Trophoblast cell (in vitro differentiated cells and primary cell): ENCODE measurements at regions not wholly inside any gene's neighbourhood (a gene's known extent, or its start where the extent isn't known, plus 50 kb on each side); places are given as distances from the start of the nearest gene placed in this dataset.
"Not testable (repeated sequence)": the region's sequence is repeated elsewhere in the genome, so short reads cannot be mapped to it uniquely, and the experiment has no call there.

Source experiments
- DNase-seq, 2 donors: peaks; one replicate each; pipeline ENCODE4 v3.0.0-alpha.2; 2016
- H2AFZ ChIP-seq: 2 replicates; pipeline ENCODE4 v1.6.1; 2013; ENCODE audit warnings: low read length, moderate library complexity, mild to moderate bottlenecking; ENCODE audit not compliant: insufficient read depth, poor library complexity
- H2AK5ac ChIP-seq: 2 replicates; pipeline ENCODE4 v1.6.1; 2013; ENCODE audit warnings: mild to moderate bottlenecking, low read length
- H2BK120ac ChIP-seq: 2 replicates; pipeline ENCODE4 v1.6.1; 2013; ENCODE audit warnings: low read length, mild to moderate bottlenecking, moderate library complexity; ENCODE audit not compliant: insufficient read depth, poor library complexity
- H2BK12ac ChIP-seq: 2 replicates; pipeline ENCODE4 v1.6.1; 2013; ENCODE audit warnings: mild to moderate bottlenecking, low read length, moderate library complexity
- H2BK5ac ChIP-seq: 2 replicates; pipeline ENCODE4 v1.6.1; 2013; ENCODE audit warnings: low read length, low read depth, moderate library complexity, mild to moderate bottlenecking; ENCODE audit not compliant: poor library complexity
- H3K14ac ChIP-seq: 2 replicates; pipeline ENCODE4 v1.6.1; 2013; ENCODE audit warnings: mild to moderate bottlenecking, low read length
- H3K18ac ChIP-seq: 2 replicates; pipeline ENCODE4 v1.6.1; 2013; ENCODE audit warnings: mild to moderate bottlenecking, low read length
- H3K23ac ChIP-seq: 2 replicates; pipeline ENCODE4 v1.6.1; 2013; ENCODE audit warnings: low read length
- H3K27ac ChIP-seq: 2 replicates; pipeline ENCODE4 v1.5.1; 2013; ENCODE audit warnings: low read depth, mild to moderate bottlenecking, inconsistent platforms, low read length, moderate library complexity
- H3K27me3 ChIP-seq: 2 replicates; pipeline ENCODE4 v1.6.1; 2013; ENCODE audit warnings: inconsistent platforms, mild to moderate bottlenecking, low read length, moderate library complexity; ENCODE audit not compliant: insufficient read depth
- H3K36me3 ChIP-seq, 2 experiments: 1 replicate in 1 of 2; 2 replicates in 1 of 2; pipeline ENCODE4 v1.6.1; 2013; ENCODE audit warnings: low read length in 2 of 2, mild to moderate bottlenecking in 2 of 2, moderate library complexity in 1 of 2; ENCODE audit not compliant: insufficient read depth in 2 of 2, control insufficient read depth in 1 of 2
- H3K4ac ChIP-seq: 2 replicates; pipeline ENCODE4 v1.6.1; 2013; ENCODE audit warnings: low read depth, mild to moderate bottlenecking, low read length, moderate library complexity
- H3K4me1 ChIP-seq, 2 experiments: 1 replicate in 1 of 2; 2 replicates in 1 of 2; pipeline ENCODE4 v1.6.1; 2013; ENCODE audit warnings: low read length in 2 of 2, mild to moderate bottlenecking in 2 of 2, moderate library complexity in 1 of 2; ENCODE audit not compliant: insufficient read depth in 2 of 2, control insufficient read depth in 1 of 2
- H3K4me2 ChIP-seq: 2 replicates; pipeline ENCODE4 v1.6.1; 2013; ENCODE audit warnings: inconsistent platforms, mild to moderate bottlenecking, low read length, moderate library complexity
- H3K4me3 ChIP-seq: 2 replicates; pipeline ENCODE4 v1.5.1; 2013; ENCODE audit warnings: mild to moderate bottlenecking, low read depth, low read length, inconsistent platforms
- H3K79me1 ChIP-seq: one replicate; pipeline ENCODE4 v1.6.1; 2013; ENCODE audit warnings: low read length
- H3K79me2 ChIP-seq: 2 replicates; pipeline ENCODE4 v1.6.1; 2013; ENCODE audit warnings: low read length, mild to moderate bottlenecking; ENCODE audit not compliant: control insufficient read depth, insufficient read depth, poor library complexity
- H3K9ac ChIP-seq: 2 replicates; pipeline ENCODE4 v1.6.1; 2013; ENCODE audit warnings: mild to moderate bottlenecking, low read length
- H3K9me3 ChIP-seq: 2 replicates; pipeline ENCODE4 v1.6.1; 2013; ENCODE audit warnings: low read depth, mild to moderate bottlenecking, control low read depth, inconsistent platforms, low read length; ENCODE audit not compliant: insufficient read depth
- H4K12ac ChIP-seq: 2 replicates; pipeline ENCODE4 v1.6.1; 2013; ENCODE audit warnings: low read depth, mild to moderate bottlenecking, low read length, moderate library complexity
- H4K8ac ChIP-seq: 2 replicates; pipeline ENCODE4 v1.6.1; 2013; ENCODE audit warnings: low read depth, mild to moderate bottlenecking, low read length, moderate library complexity
- H4K91ac ChIP-seq: one replicate; pipeline ENCODE4 v1.6.1; 2013; ENCODE audit warnings: low read depth, mild to moderate bottlenecking, low read length, moderate library complexity
- WGBS: extraction: QIAGEN DNeasy Blood & Tissue Kit; methylation state at CpG from one replicate; pipeline ENCODE4 v1.1.7; 2013; ENCODE audit warnings: missing lambda C conversion rate; ENCODE audit not compliant: insufficient read length, insufficient coverage; ENCODE audit errors: extremely low coverage; 5-methylcytosine and 5-hydroxymethylcytosine counted together

GRCh38 chr10:34880817-34881216 lies 65.7 kb upstream of the PARD3 start:
- no peaks in the 10 kb centered on the region for H3K36me3 ChIP-seq
- no peak overlapping the region for H3K27ac ChIP-seq
- H3K79me1 ChIP-seq: no peaks in the 10 kb centered on the region
- H3K4me2 ChIP-seq: no peak overlapping the region
- no peaks in the 10 kb centered on the region for H3K27me3 ChIP-seq
- H3K9ac ChIP-seq: no peak overlapping the region
- no peak overlapping the region for H2AK5ac ChIP-seq
- no peak overlapping the region for H2AFZ ChIP-seq
- H3K4me1 ChIP-seq: peaks cover 0 to 2% of the 10 kb centered on the region in 2 experiments
- peak in 1 of 2 donors; percentile 57 for DNase-seq
- no peaks in the 10 kb centered on the region for H3K79me2 ChIP-seq
- H4K8ac ChIP-seq: no peak overlapping the region
- no peak overlapping the region for H2BK5ac ChIP-seq
- no peak overlapping the region for H3K4ac ChIP-seq
- no peak overlapping the region for H3K4me3 ChIP-seq
- no CpG with 5 or more reads among the region's 7 CpGs for WGBS
- no peak overlapping the region for H4K12ac ChIP-seq
- H3K18ac ChIP-seq: no peak overlapping the region
- no peak overlapping the region for H2BK12ac ChIP-seq
- H3K23ac ChIP-seq: no peak overlapping the region
- no peaks in the 10 kb centered on the region for H3K9me3 ChIP-seq
- no peak overlapping the region for H2BK120ac ChIP-seq
- no peak overlapping the region for H3K14ac ChIP-seq
- H4K91ac ChIP-seq: no peak overlapping the region

- not testable (repeated sequence) for H2AFZ ChIP-seq, H3K9ac ChIP-seq, H3K23ac ChIP-seq, H3K9me3 ChIP-seq, H3K14ac ChIP-seq, H3K4me2 ChIP-seq, H3K79me1 ChIP-seq, H3K4me1 ChIP-seq, H2BK5ac ChIP-seq, H3K18ac ChIP-seq, H3K79me2 ChIP-seq, H2BK12ac ChIP-seq, H3K36me3 ChIP-seq, H3K27ac ChIP-seq, H4K91ac ChIP-seq, H3K4ac ChIP-seq, H2AK5ac ChIP-seq, H4K8ac ChIP-seq, H3K4me3 ChIP-seq, H3K27me3 ChIP-seq, H2BK120ac ChIP-seq, H4K12ac ChIP-seq
- peak; percentile 13 to 56 for DNase-seq
- WGBS: no CpG with 5 or more reads among the region's 1 CpG
These were observed 63.6 kb upstream of the PARD3 start for GRCh38 chr10:34878651-34879050.

GRCh38 chr10:34875061-34875460 lies 60.0 kb upstream of the PARD3 start:
- H2AFZ ChIP-seq: no peak overlapping the region
- no peak overlapping the region for H4K8ac ChIP-seq
- no CpG with 5 or more reads among the region's 11 CpGs for WGBS
- H3K4me1 ChIP-seq: no peaks in the 10 kb centered on the region
- H3K79me2 ChIP-seq: no peaks in the 10 kb centered on the region
- no peak overlapping the region for H4K12ac ChIP-seq
- no peaks in the 10 kb centered on the region for H3K36me3 ChIP-seq
- no peak for DNase-seq
- no peaks in the 10 kb centered on the region for H3K9me3 ChIP-seq
- H3K4me2 ChIP-seq: no peak overlapping the region
- no peak overlapping the region for H3K4ac ChIP-seq
- no peak overlapping the region for H3K27ac ChIP-seq
- H4K91ac ChIP-seq: no peak overlapping the region
- no peak overlapping the region for H3K18ac ChIP-seq
- H3K79me1 ChIP-seq: no peaks in the 10 kb centered on the region
- H2AK5ac ChIP-seq: no peak overlapping the region
- no peaks in the 10 kb centered on the region for H3K27me3 ChIP-seq
- no peak overlapping the region for H3K23ac ChIP-seq
- H2BK12ac ChIP-seq: no peak overlapping the region
- no peak overlapping the region for H3K14ac ChIP-seq
- no peak overlapping the region for H2BK120ac ChIP-seq
- H2BK5ac ChIP-seq: no peak overlapping the region
- no peak overlapping the region for H3K9ac ChIP-seq
- H3K4me3 ChIP-seq: no peak overlapping the region

DNA sequence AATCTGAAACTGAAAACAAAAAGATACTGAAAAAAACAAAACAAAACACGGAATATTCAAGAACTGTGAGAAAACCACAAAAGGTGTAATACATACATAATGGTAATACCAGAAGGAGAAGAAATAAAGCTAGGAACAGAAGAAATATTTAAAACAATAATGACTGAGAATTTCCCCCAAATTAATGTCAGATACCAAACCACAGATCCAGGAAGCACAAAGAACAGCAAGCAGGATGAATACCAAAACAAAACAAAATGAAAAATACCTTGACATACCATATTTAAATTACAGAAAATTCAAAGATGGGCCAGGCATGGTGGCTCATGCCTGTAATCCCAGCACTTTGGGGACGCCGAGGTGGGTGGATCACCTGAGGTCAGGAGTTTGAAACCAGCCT lies 57.7 kb upstream of the PARD3 start:
- Histone ChIP-seq H3K9me3 (no peaks in the 10 kb centered on the region), H3K23ac (no peak overlapping the region), H3K36me3 (no peaks in the 10 kb centered on the region), H2AFZ (no peak overlapping the region), H4K12ac (no peak overlapping the region), H3K4me3 (no peak overlapping the region), H3K27me3 (no peaks in the 10 kb centered on the region), H3K9ac (no peak overlapping the region), H2AK5ac (no peak overlapping the region), H2BK12ac (no peak overlapping the region), H2BK120ac (no peak overlapping the region), H3K4me2 (no peak overlapping the region), H4K91ac (no peak overlapping the region), H3K27ac (no peak overlapping the region), H3K4ac (no peak overlapping the region), H3K79me1 (no peaks in the 10 kb centered on the region), H3K79me2 (no peaks in the 10 kb centered on the region), H2BK5ac (no peak overlapping the region), H3K4me1 (no peaks in the 10 kb centered on the region), H4K8ac (no peak overlapping the region), H3K18ac (no peak overlapping the region), H3K14ac (no peak overlapping the region)
- DNase-seq: no peak
- WGBS: no CpG with 5 or more reads among the region's 3 CpGs
